Tibial artery (tissue), 4 donors: ENCODE measurements at regions not wholly inside any gene's neighbourhood (a gene's known extent, or its start where the extent isn't known, plus 50 kb on each side); places are given as distances from the start of the nearest gene placed in this dataset.

ENCODE experiments used
- DNase-seq, 2 donors: peaks; one replicate each; pipeline ENCODE4 v3.0.0-alpha.2; 2019
- H3K27ac ChIP-seq, 2 donors: fragments of 200-600 bp; sonication (generic) in 1 of 2; 1 replicate in 1 of 2; 2 replicates in 1 of 2; pipeline ENCODE4 v1.5.1; 2018 to 2019; ENCODE audit warnings: mild to moderate bottlenecking in 1 of 2
- H3K27me3 ChIP-seq, 2 donors: fragments of 200-600 bp; sonication (generic) in 1 of 2; one replicate each; pipeline versions ENCODE4 v1.5.1 to v1.6.0; 2016 to 2019
- H3K36me3 ChIP-seq, 3 donors: fragments of 200-600 bp; sonication (generic) in 2 of 3; one replicate each; pipeline ENCODE4 v1.5.1; 2016 to 2019; ENCODE audit warnings: mild to moderate bottlenecking in 2 of 3
- H3K4me1 ChIP-seq, 4 donors: fragments of 200-600 bp; sonication (generic) in 2 of 4; 1 replicate in 3 of 4; 2 replicates in 1 of 4; pipeline ENCODE4 v1.5.1; 2016 to 2019
- H3K4me3 ChIP-seq, 2 donors: fragments of 200-600 bp; sonication (generic) in 1 of 2; 1 replicate in 1 of 2; 2 replicates in 1 of 2; pipeline ENCODE4 v1.5.1; 2018 to 2019; ENCODE audit warnings: mild to moderate bottlenecking in 2 of 2
- H3K9me3 ChIP-seq, 3 donors: fragments of 200-600 bp; sonication (generic) in 1 of 3; one replicate each; pipeline ENCODE4 v1.5.1; 2016 to 2019
- CTCF ChIP-seq, 2 experiments: fragments of 200-600 bp in 1 of 2; fragments of 450-650 bp in 1 of 2; IDR thresholded peaks; one replicate each; pipeline ENCODE4 v1.5.1; 2017 to 2019; ENCODE audit warnings: antibody characterized with exemption in 2 of 2, mild to moderate bottlenecking in 1 of 2, moderate library complexity in 1 of 2
- intact Hi-C: fragments of 100-400 bp; cut with DNase I; formaldehyde crosslinking; loops from one replicate; pipeline ENCODE4 v1.15.0; 2023; ENCODE audit warnings: low total_unique reads

GRCh38 chr3:102135316-102135715, 286.0 kb downstream of the NFKBIZ start:
- no peak for DNase-seq
- Histone ChIP-seq H3K27ac (no peak overlapping the region), H3K4me3 (no peak overlapping the region), H3K36me3 (no peaks in the 10 kb centered on the region), H3K4me1 (peaks cover 0 to 27% (median 4%) of the 10 kb centered on the region in 4 donors), H3K9me3 (no peaks in the 10 kb centered on the region), H3K27me3 (no peaks in the 10 kb centered on the region)
- TF ChIP-seq CTCF (IDR thresholded peaks at IDR 0.05) = no peak
- intact Hi-C loops = no loop called here

GRCh38 chr3:102136183-102136582, 286.9 kb downstream of the NFKBIZ start:
- H3K36me3 ChIP-seq = no peaks in the 10 kb centered on the region
- no peak for TF ChIP-seq CTCF (IDR thresholded peaks at IDR 0.05)
- H3K9me3 ChIP-seq = no peaks in the 10 kb centered on the region
- H3K27me3 ChIP-seq = no peaks in the 10 kb centered on the region
- H3K27ac ChIP-seq = no peak overlapping the region
- no peak for DNase-seq
- no peak overlapping the region for H3K4me3 ChIP-seq
- intact Hi-C loops = no loop called here
- peaks cover 0 to 23% (median 2%) of the 10 kb centered on the region in 4 donors for H3K4me1 ChIP-seq

GRCh38 chr3:102140116-102140515, 290.8 kb downstream of the NFKBIZ start:
- Histone ChIP-seq H3K27ac (no peak overlapping the region), H3K9me3 (no peaks in the 10 kb centered on the region), H3K4me1 (peaks cover 0 to 37% (median 13%) of the 10 kb centered on the region in 4 donors), H3K36me3 (no peaks in the 10 kb centered on the region), H3K27me3 (no peaks in the 10 kb centered on the region), H3K4me3 (no peak overlapping the region)
- intact Hi-C loops = no loop called here
- TF ChIP-seq CTCF (IDR thresholded peaks at IDR 0.05) = no peak
- DNase-seq = no peak

GRCh38 chr3:102141096-102141927, 292.0 kb downstream of the NFKBIZ start:
- Histone ChIP-seq H3K36me3 (no peaks in the 10 kb centered on the region), H3K4me3 (no peak overlapping the region), H3K9me3 (no peaks in the 10 kb centered on the region), H3K27me3 (no peaks in the 10 kb centered on the region), H3K27ac (peak overlapping the region; percentile 58 to 62), H3K4me1 (peaks cover 0 to 37% (median 13%) of the 10 kb centered on the region in 4 donors)
- no peak for TF ChIP-seq CTCF (IDR thresholded peaks at IDR 0.05)
- DNase-seq = no peak
- intact Hi-C loops = no loop called here

- intact Hi-C loops = no loop called here
- Histone ChIP-seq H3K4me1 (peaks cover 0 to 37% (median 13%) of the 10 kb centered on the region in 4 donors), H3K4me3 (no peak overlapping the region), H3K9me3 (no peaks in the 10 kb centered on the region), H3K27me3 (no peaks in the 10 kb centered on the region), H3K27ac (peak overlapping the region; percentile 58 to 62), H3K36me3 (no peaks in the 10 kb centered on the region)
- no peak for DNase-seq
- no peak for TF ChIP-seq CTCF (IDR thresholded peaks at IDR 0.05)
Measured at GRCh38 chr3:102141928-102142239, 292.6 kb downstream of the NFKBIZ start.
